Smooth muscle cell (in vitro differentiated cells): ENCODE measurements at regions not wholly inside any gene's neighbourhood (a gene's known extent, or its start where the extent isn't known, plus 50 kb on each side); places are given as distances from the start of the nearest gene placed in this dataset.

ENCODE experiments used
- DNase-seq: peaks from one replicate; lab custom pipeline; 2025; ENCODE audit not compliant: unreplicated experiment; lab: John Stamatoyannopoulos, UW
- H2AFZ ChIP-seq: fragments of 200-600 bp; sonication (generic); 2 replicates; pipeline ENCODE4 v1.6.0; 2016; ENCODE audit warnings: antibody characterized with exemption, low read depth, mild to moderate bottlenecking
- H3F3A ChIP-seq: fragments of 200-600 bp; sonication (generic); 2 replicates; pipeline ENCODE4 v1.6.0; 2017; ENCODE audit warnings: antibody characterized with exemption, low read depth
- H3K27ac ChIP-seq: fragments of 200-600 bp; sonication (generic); 2 replicates; pipeline ENCODE4 v1.5.1; 2016; ENCODE audit warnings: low read depth, mild to moderate bottlenecking
- H3K27me3 ChIP-seq: fragments of 200-600 bp; sonication (generic); 2 replicates; pipeline ENCODE4 v1.6.1; 2016; ENCODE audit warnings: low read depth, mild to moderate bottlenecking
- H3K36me3 ChIP-seq: fragments of 200-600 bp; sonication (generic); 2 replicates; pipeline ENCODE4 v1.5.1; 2016; ENCODE audit warnings: low read depth
- H3K4me1 ChIP-seq: fragments of 200-600 bp; sonication (generic); 2 replicates; pipeline ENCODE4 v1.5.1; 2016; ENCODE audit warnings: low read depth
- H3K4me2 ChIP-seq: fragments of 200-600 bp; sonication (generic); 2 replicates; pipeline ENCODE4 v1.6.0; 2016; ENCODE audit warnings: mild to moderate bottlenecking
- H3K4me3 ChIP-seq: fragments of 200-600 bp; sonication (generic); 2 replicates; pipeline ENCODE4 v1.5.1; 2016; ENCODE audit warnings: mild to moderate bottlenecking
- H3K79me2 ChIP-seq: fragments of 200-600 bp; sonication (generic); 2 replicates; pipeline ENCODE4 v1.6.0; 2016; ENCODE audit warnings: low read depth, mild to moderate bottlenecking
- H3K9ac ChIP-seq: fragments of 200-600 bp; sonication (generic); 2 replicates; pipeline ENCODE4 v1.6.0; 2016; ENCODE audit warnings: low read depth
- H3K9me3 ChIP-seq: fragments of 200-600 bp; sonication (generic); replicated peaks from 2 replicates; pipeline ENCODE4 v1.5.1; 2016; ENCODE audit warnings: low read depth
- H4K20me1 ChIP-seq: fragments of 200-600 bp; sonication (generic); 2 replicates; pipeline ENCODE4 v1.6.0; 2016; ENCODE audit warnings: low read depth
- WGBS: methylation state at CpG from one replicate; pipeline ENCODE4 v1.1.7; 2016; ENCODE audit warnings: low lambda C conversion rate; 5-methylcytosine and 5-hydroxymethylcytosine counted together
- TF ChIP-seq, protein P1 (sequence below): fragments of 200-600 bp; sonication (generic); IDR thresholded peaks from 2 replicates; pipeline ENCODE4 v1.5.1; 2017; ENCODE audit warnings: borderline replicate concordance, mild to moderate bottlenecking, antibody characterized with exemption; ENCODE audit not compliant: insufficient read depth, poor library complexity, severe bottlenecking

DNA sequence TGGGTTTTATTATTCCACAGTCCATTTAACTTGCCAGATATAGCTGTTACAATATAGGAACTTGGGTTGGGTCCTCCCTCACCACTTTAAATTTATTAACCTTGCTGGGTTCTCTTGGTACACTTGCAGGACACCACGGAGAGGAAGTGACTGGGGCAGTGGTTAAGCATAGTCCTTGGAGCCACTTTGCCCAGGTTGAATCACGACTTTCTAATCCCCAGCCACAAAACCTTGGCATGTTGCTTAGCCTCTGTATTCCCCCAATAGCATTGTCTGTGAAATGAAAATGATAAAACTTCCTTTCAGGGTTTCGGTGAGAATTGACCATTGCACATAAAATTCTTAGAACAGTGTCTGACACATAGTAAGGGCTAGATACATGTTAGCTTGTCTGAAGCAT is 221.2 kb downstream of the IRS1 start:
- no peak overlapping the region for H3K9ac ChIP-seq
- H3K4me2 ChIP-seq, result no peak overlapping the region
- H2AFZ ChIP-seq, result no peak overlapping the region
- H3K27me3 ChIP-seq, result no peaks in the 10 kb centered on the region
- H3K27ac ChIP-seq, result no peak overlapping the region
- 85% methylated on average over 3 of the region's 3 CpGs for WGBS
- H3K9me3 ChIP-seq, result no peaks in the 10 kb centered on the region
- no peak overlapping the region for H3K4me3 ChIP-seq
- H3F3A ChIP-seq, result no peaks in the 10 kb centered on the region
- H3K36me3 ChIP-seq, result no peaks in the 10 kb centered on the region
- no peak for DNase-seq
- TF ChIP-seq, protein P1, sequence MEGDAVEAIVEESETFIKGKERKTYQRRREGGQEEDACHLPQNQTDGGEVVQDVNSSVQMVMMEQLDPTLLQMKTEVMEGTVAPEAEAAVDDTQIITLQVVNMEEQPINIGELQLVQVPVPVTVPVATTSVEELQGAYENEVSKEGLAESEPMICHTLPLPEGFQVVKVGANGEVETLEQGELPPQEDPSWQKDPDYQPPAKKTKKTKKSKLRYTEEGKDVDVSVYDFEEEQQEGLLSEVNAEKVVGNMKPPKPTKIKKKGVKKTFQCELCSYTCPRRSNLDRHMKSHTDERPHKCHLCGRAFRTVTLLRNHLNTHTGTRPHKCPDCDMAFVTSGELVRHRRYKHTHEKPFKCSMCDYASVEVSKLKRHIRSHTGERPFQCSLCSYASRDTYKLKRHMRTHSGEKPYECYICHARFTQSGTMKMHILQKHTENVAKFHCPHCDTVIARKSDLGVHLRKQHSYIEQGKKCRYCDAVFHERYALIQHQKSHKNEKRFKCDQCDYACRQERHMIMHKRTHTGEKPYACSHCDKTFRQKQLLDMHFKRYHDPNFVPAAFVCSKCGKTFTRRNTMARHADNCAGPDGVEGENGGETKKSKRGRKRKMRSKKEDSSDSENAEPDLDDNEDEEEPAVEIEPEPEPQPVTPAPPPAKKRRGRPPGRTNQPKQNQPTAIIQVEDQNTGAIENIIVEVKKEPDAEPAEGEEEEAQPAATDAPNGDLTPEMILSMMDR, result no peak
- no peaks in the 10 kb centered on the region for H3K4me1 ChIP-seq
- no peaks in the 10 kb centered on the region for H4K20me1 ChIP-seq
- H3K79me2 ChIP-seq, result no peaks in the 10 kb centered on the region

DNA sequence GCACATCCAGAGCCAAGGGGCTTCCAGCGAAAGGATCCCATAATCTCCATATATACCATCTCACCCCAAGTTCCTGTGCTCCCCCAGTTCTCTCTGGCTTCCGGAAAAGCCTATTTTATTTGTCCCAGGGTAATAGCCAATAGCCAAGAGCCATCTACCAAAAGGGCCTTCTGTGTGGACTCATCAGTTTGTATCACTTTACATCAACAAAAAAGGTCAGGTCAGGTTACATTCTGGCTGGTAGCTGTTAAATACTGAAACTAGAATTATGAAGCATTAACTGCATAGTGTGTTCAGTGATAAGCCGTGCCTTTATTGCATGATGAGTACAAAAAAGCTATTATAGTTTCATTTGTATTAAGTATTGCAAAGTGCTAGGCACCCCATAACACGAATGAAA is 223.7 kb downstream of the IRS1 start:
- Histone ChIP-seq H3K4me1 (no peaks in the 10 kb centered on the region), H3K27ac (no peak overlapping the region), H3F3A (no peaks in the 10 kb centered on the region), H4K20me1 (no peaks in the 10 kb centered on the region), H3K79me2 (no peaks in the 10 kb centered on the region), H3K9me3 (no peaks in the 10 kb centered on the region), H3K4me3 (no peak overlapping the region), H3K4me2 (no peak overlapping the region), H3K27me3 (no peaks in the 10 kb centered on the region), H2AFZ (no peak overlapping the region), H3K36me3 (no peaks in the 10 kb centered on the region), H3K9ac (no peak overlapping the region)
- no peak for DNase-seq
- TF ChIP-seq, protein P1, result no peak
- 91% methylated on average over 4 of the region's 4 CpGs for WGBS

DNA sequence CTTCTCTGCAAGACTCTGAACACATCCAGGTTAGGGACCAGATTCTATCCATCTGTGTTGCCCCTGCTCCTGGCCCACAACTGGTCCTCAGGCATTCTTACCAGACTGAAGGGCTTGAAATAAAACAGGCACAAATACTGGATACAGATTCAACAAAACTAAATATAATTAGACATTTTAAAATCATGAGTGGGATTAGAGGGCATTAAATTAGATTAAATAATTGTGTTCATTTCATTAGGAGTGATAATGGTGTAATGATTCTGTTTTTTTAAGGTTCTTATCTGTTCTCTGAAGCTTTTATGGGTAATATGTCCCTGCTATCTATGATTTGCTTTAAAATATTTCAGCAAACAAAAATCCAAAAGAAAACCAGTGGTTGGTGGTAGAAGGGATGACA is 226.5 kb downstream of the IRS1 start:
- Histone ChIP-seq H3K9ac (no peak overlapping the region), H3K79me2 (no peaks in the 10 kb centered on the region), H2AFZ (no peak overlapping the region), H3K4me1 (no peaks in the 10 kb centered on the region), H3K9me3 (no peaks in the 10 kb centered on the region), H4K20me1 (no peaks in the 10 kb centered on the region), H3K4me2 (no peak overlapping the region), H3K4me3 (no peak overlapping the region), H3K27me3 (no peaks in the 10 kb centered on the region), H3K27ac (no peak overlapping the region), H3K36me3 (no peaks in the 10 kb centered on the region), H3F3A (no peaks in the 10 kb centered on the region)
- DNase-seq, result no peak
- TF ChIP-seq, protein P1, result no peak

DNA sequence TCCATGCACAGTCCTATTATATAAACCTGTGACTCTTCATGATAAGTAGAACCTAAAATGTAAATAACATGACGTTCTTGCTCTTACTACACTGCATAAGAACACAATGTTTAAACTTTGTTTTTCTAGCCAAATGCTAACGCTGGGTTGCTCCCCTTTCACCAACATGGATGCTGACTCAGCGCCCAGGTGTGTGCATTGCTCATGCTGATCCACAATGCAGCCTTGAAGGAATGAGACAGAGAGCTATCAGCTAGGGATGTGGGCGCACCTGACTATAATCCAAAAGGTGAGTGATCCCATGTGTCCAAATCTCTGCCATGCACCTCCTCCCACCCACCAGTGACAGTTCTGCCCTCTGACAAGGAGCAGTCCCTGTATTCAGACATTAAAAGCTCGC is 235.0 kb downstream of the IRS1 start:
- H3K9me3 ChIP-seq, result no peaks in the 10 kb centered on the region
- H2AFZ ChIP-seq, result no peak overlapping the region
- H3K36me3 ChIP-seq, result no peaks in the 10 kb centered on the region
- no peaks in the 10 kb centered on the region for H3F3A ChIP-seq
- no peak for DNase-seq
- no peaks in the 10 kb centered on the region for H4K20me1 ChIP-seq
- no peaks in the 10 kb centered on the region for H3K4me1 ChIP-seq
- TF ChIP-seq, protein P1, result no peak
- WGBS, result 91% methylated on average over 5 of the region's 5 CpGs
- H3K4me3 ChIP-seq, result no peak overlapping the region
- no peaks in the 10 kb centered on the region for H3K79me2 ChIP-seq
- H3K4me2 ChIP-seq, result no peak overlapping the region
- no peaks in the 10 kb centered on the region for H3K27me3 ChIP-seq
- H3K27ac ChIP-seq, result no peak overlapping the region
- H3K9ac ChIP-seq, result no peak overlapping the region
